Thyroid gland (tissue), 4 donors: ENCODE measurements at regions not wholly inside any gene's neighbourhood (a gene's known extent, or its start where the extent isn't known, plus 50 kb on each side); places are given as distances from the start of the nearest gene placed in this dataset.

Experiments
- CTCF ChIP-seq, 6 experiments: fragments of 200-600 bp in 3 of 6; fragments of 450-650 bp in 3 of 6; sonication (generic) in 3 of 6; IDR thresholded peaks; one replicate each; pipeline ENCODE4 v1.5.1; 2016 to 2019; ENCODE audit warnings: antibody characterized with exemption in 6 of 6, mild to moderate bottlenecking in 2 of 6, inconsistent platforms in 1 of 6, moderate library complexity in 1 of 6
- POLR2A ChIP-seq, 2 donors: fragments of 450-650 bp; IDR thresholded peaks; one replicate each; pipeline ENCODE4 v1.6.1; 2017; ENCODE audit warnings: antibody characterized with exemption in 2 of 2, mild to moderate bottlenecking in 2 of 2, moderate library complexity in 1 of 2

- no peak for TF ChIP-seq CTCF (IDR thresholded peaks at IDR 0.05)
- TF ChIP-seq POLR2A (IDR thresholded peaks at IDR 0.05) = no peak
Measured at GRCh38 chr11:25159341-25159740, 662.5 kb downstream of the LUZP2 start.
